Esophagus muscularis mucosa (tissue), 4 donors: ENCODE measurements at regions not wholly inside any gene's neighbourhood (a gene's known extent, or its start where the extent isn't known, plus 50 kb on each side); places are given as distances from the start of the nearest gene placed in this dataset.

Experiments used
- DNase-seq: peaks from one replicate; pipeline ENCODE4 v3.0.0-alpha.2; 2017; ENCODE audit errors: extremely low spot score
- H3K27ac ChIP-seq, 4 donors: fragments of 200-600 bp; sonication (generic); replicated peaks in 1 of 4; 1 replicate in 3 of 4; 2 replicates in 1 of 4; pipeline ENCODE4 v1.5.1; 2016 to 2019; ENCODE audit warnings: mild to moderate bottlenecking in 1 of 4
- H3K27me3 ChIP-seq, 4 donors: fragments of 200-600 bp; sonication (generic); one replicate each; pipeline versions ENCODE4 v1.5.1 to v1.6.0; 2016 to 2019
- H3K36me3 ChIP-seq, 4 donors: fragments of 200-600 bp; sonication (generic); one replicate each; pipeline ENCODE4 v1.5.1; 2016 to 2019
- H3K4me1 ChIP-seq, 4 donors: fragments of 200-600 bp; sonication (generic); one replicate each; pipeline ENCODE4 v1.5.1; 2016 to 2019
- H3K4me3 ChIP-seq, 4 donors: fragments of 200-600 bp; sonication (generic); 1 replicate in 2 of 4; 2 replicates in 2 of 4; pipeline ENCODE4 v1.5.1; 2016 to 2019; ENCODE audit warnings: mild to moderate bottlenecking in 4 of 4, moderate library complexity in 1 of 4
- H3K9me3 ChIP-seq, 4 donors: fragments of 200-600 bp; sonication (generic); 1 replicate in 3 of 4; 2 replicates in 1 of 4; pipeline ENCODE4 v1.5.1; 2016 to 2019
- EP300 ChIP-seq: sonication (generic); formaldehyde crosslinking; IDR thresholded peaks from one replicate; pipeline ENCODE4 v1.6.1; 2017; ENCODE audit warnings: antibody characterized with exemption
- POLR2A ChIP-seq: fragments of 450-650 bp; IDR thresholded peaks from one replicate; pipeline ENCODE4 v1.6.1; 2017; ENCODE audit warnings: antibody characterized with exemption, moderate library complexity, mild to moderate bottlenecking, low read depth
- POLR2AphosphoS5 ChIP-seq, 2 donors: sonication (generic); formaldehyde crosslinking; IDR thresholded peaks; one replicate each; pipeline ENCODE4 v1.6.1; 2017; ENCODE audit warnings: antibody characterized with exemption in 2 of 2
- WGBS: methylation state at CpG from one replicate; pipeline ENCODE4 v1.1.5; 2018; 5-methylcytosine and 5-hydroxymethylcytosine counted together
- intact Hi-C: fragments of 100-400 bp; cut with DNase I; formaldehyde crosslinking; loops from one replicate; pipeline ENCODE4 v1.15.1; 2023
- TF ChIP-seq, protein P1 (sequence below), 3 experiments: fragments of 200-600 bp in 2 of 3; fragments of 450-650 bp in 1 of 3; sonication (generic) in 2 of 3; IDR thresholded peaks; one replicate each; pipeline ENCODE4 v1.5.1; 2017 to 2019; ENCODE audit warnings: antibody characterized with exemption in 3 of 3, mild to moderate bottlenecking in 2 of 3, moderate library complexity in 1 of 3

DNA sequence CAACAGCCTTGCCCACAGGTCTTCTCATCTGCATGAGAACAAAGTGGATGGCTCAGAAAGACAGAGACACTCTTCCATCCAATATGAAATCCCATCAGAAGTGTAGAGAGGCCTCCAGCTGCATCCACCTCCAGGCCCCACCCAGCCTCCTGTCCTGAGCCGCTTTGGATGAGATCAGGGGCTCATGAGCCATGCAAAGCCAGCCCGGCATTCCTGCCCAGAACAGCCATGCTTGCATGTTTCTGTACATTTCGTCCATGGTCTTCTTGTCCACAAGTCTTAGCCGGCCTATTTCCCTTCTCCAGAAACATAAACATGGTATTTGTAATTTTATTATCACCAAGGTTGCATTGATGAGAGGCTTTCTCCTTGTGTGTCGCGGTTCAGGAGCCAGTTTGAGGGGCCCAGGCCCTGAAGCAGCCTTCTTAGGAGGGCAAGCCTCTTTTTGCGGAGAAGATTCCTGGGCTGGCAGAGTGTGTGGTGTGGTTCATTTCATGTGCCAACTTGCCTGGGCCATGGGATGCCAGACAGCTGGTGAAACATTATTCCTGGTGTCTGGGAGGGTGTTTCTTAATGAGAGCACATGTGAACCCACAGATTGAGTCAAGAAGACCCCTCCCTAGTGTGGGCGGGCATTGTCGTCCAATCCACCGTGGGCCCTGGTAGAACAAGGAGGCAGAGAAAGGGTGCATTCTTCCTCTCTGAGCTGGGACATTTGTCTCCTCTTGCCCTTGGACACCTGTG, 928.9 kb downstream of the TBC1D22A start:
- intact Hi-C loops, result no loop called here
- WGBS, result 90% methylated on average over 10 of the region's 10 CpGs
- H3K4me3 ChIP-seq, result no peak overlapping the region
- H3K27ac ChIP-seq, result no peak overlapping the region
- no peaks in the 10 kb centered on the region for H3K9me3 ChIP-seq
- DNase-seq, result peak; percentile 88
- H3K36me3 ChIP-seq, result no peaks in the 10 kb centered on the region
- TF ChIP-seq POLR2AphosphoS5 (IDR thresholded peaks at IDR 0.05), result no peak
- no peak for TF ChIP-seq POLR2A
- no peak for TF ChIP-seq EP300
- TF ChIP-seq, protein P1, sequence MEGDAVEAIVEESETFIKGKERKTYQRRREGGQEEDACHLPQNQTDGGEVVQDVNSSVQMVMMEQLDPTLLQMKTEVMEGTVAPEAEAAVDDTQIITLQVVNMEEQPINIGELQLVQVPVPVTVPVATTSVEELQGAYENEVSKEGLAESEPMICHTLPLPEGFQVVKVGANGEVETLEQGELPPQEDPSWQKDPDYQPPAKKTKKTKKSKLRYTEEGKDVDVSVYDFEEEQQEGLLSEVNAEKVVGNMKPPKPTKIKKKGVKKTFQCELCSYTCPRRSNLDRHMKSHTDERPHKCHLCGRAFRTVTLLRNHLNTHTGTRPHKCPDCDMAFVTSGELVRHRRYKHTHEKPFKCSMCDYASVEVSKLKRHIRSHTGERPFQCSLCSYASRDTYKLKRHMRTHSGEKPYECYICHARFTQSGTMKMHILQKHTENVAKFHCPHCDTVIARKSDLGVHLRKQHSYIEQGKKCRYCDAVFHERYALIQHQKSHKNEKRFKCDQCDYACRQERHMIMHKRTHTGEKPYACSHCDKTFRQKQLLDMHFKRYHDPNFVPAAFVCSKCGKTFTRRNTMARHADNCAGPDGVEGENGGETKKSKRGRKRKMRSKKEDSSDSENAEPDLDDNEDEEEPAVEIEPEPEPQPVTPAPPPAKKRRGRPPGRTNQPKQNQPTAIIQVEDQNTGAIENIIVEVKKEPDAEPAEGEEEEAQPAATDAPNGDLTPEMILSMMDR (IDR thresholded peaks at IDR 0.05), result no peak
- no peaks in the 10 kb centered on the region for H3K27me3 ChIP-seq
- H3K4me1 ChIP-seq, result no peaks in the 10 kb centered on the region

DNA sequence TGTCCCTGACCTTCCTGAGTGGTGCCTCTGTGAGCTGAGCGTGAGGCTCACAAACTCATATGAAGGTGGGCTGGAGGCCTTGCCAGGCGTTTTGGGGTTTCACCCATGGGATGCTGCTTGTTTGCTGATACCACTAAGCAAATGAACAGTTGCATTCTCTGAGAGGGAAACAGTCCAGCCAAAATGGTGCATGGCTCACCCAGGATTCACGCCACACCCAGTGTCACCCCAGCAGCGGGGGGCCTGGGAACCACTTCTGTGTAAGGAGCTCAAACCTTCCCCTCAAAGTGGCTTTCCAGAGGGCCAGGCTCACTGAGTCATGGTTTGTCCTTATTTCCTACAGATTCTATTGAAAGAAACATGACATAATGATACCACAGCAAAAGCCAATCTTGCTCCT, 928.1 kb downstream of the TBC1D22A start:
- Histone ChIP-seq H3K9me3 (no peaks in the 10 kb centered on the region), H3K36me3 (no peaks in the 10 kb centered on the region), H3K4me1 (no peaks in the 10 kb centered on the region), H3K4me3 (no peak overlapping the region), H3K27ac (no peak overlapping the region), H3K27me3 (no peaks in the 10 kb centered on the region)
- peak; percentile 89 for DNase-seq
- WGBS, result 75% methylated on average over 4 of the region's 4 CpGs
- intact Hi-C loops, result no loop called here
- TF ChIP-seq, protein P1 (IDR thresholded peaks at IDR 0.05), result no peak
- TF ChIP-seq POLR2A (no peak), EP300 (no peak), POLR2AphosphoS5 (IDR thresholded peaks at IDR 0.05) (no peak)

DNA sequence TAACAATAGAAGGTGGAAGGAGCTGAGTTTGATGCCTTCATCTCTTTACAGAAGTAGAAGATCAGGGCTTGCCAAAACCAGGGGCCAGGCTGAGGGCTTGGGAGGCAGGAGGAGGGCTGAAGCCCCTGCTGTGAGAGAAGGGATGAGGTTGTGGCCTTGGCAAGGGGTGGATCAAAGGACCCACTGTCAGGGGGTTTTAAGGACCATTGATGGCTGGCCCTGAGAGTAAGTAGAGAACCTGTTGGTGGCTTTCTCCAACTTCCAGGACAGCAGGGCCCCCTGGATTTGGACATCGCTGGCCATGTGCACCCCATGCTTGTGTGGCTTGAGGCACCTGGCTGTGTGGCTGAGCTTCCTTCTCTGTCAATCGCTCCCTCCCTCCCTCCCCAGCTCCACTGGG, 927.7 kb downstream of the TBC1D22A start:
- no peak overlapping the region for H3K4me3 ChIP-seq
- no peak overlapping the region for H3K27ac ChIP-seq
- DNase-seq, result peak; percentile 74
- WGBS, result 100% methylated on average over 2 of the region's 2 CpGs
- intact Hi-C loops, result no loop called here
- H3K9me3 ChIP-seq, result no peaks in the 10 kb centered on the region
- no peaks in the 10 kb centered on the region for H3K36me3 ChIP-seq
- H3K4me1 ChIP-seq, result no peaks in the 10 kb centered on the region
- TF ChIP-seq POLR2A, result no peak
- no peak for TF ChIP-seq POLR2AphosphoS5 (IDR thresholded peaks at IDR 0.05)
- TF ChIP-seq EP300, result no peak
- TF ChIP-seq, protein P1 (IDR thresholded peaks at IDR 0.05), result no peak
- H3K27me3 ChIP-seq, result no peaks in the 10 kb centered on the region

DNA sequence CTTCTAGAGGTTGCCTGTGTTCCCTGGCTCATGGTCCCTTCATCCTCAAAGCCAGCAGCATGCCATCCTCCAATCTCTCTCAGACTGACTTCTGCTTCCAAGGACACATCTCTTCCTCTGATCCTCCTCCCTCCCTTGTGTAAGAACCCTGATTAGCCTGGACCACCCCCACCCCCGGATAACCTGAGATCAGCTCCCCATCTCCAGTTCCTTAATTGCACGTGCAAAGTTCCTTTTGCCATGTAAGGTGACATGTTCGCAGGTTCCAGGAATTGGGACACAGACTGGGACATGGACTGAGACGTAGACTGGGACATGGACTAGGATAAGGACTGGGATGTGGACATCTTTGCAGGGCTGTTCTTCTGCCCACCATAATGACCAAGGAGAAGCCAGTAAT, 925.3 kb downstream of the TBC1D22A start:
- TF ChIP-seq POLR2AphosphoS5 (IDR thresholded peaks at IDR 0.05) (no peak), POLR2A (no peak), EP300 (no peak)
- TF ChIP-seq, protein P1 (IDR thresholded peaks at IDR 0.05), result no peak
- intact Hi-C loops, result no loop called here
- 91% methylated on average over 4 of the region's 4 CpGs for WGBS

DNA sequence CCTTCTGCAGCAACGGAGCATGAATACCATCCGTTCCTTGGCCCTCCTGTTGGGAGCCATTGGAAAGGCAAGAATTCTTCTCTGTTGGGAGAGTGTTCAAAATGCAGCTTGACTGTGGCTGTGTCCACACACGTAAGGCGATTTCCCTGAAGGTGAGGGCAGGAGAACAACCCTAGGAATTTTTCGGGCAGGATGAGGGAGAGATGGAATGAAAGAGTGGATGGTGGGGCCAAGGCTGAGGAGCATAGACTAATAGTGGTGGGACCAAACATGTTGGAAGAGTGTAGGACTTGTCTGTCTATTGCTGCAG, 924.9 kb downstream of the TBC1D22A start:
- intact Hi-C loops, result no loop called here
- Histone ChIP-seq H3K27me3 (peaks cover 0 to 5% (median 0%) of the 10 kb centered on the region in 4 donors), H3K9me3 (peaks cover 0 to 24% (median 17%) of the 10 kb centered on the region in 4 donors), H3K36me3 (no peaks in the 10 kb centered on the region), H3K27ac (no peak overlapping the region), H3K4me1 (no peaks in the 10 kb centered on the region), H3K4me3 (no peak overlapping the region)
- 82% methylated on average over 5 of the region's 5 CpGs for WGBS
- TF ChIP-seq POLR2A, result no peak
- TF ChIP-seq POLR2AphosphoS5 (IDR thresholded peaks at IDR 0.05), result no peak
- no peak for TF ChIP-seq EP300
- TF ChIP-seq, protein P1 (IDR thresholded peaks at IDR 0.05), result no peak
- peak; percentile 62 for DNase-seq

More for the DNA sequence above, 925.3 kb downstream of the TBC1D22A start:
- peaks cover 0 to 3% (median 0%) of the 10 kb centered on the region in 4 donors for H3K27me3 ChIP-seq
- H3K4me1 ChIP-seq, result no peaks in the 10 kb centered on the region
- peak; percentile 79 for DNase-seq
- H3K36me3 ChIP-seq, result no peaks in the 10 kb centered on the region
- no peak overlapping the region for H3K27ac ChIP-seq
- H3K9me3 ChIP-seq, result peaks cover 0 to 21% (median 14%) of the 10 kb centered on the region in 4 donors
- no peak overlapping the region for H3K4me3 ChIP-seq
